NCI-H2081 treated with DMSO at 0.1 percent for 48 hours (cell line): ENCODE measurements at regions not wholly inside any gene's neighbourhood (a gene's known extent, or its start where the extent isn't known, plus 50 kb on each side); places are given as distances from the start of the nearest gene placed in this dataset.
"Not testable (repeated sequence)": the region's sequence is repeated elsewhere in the genome, so short reads cannot be mapped to it uniquely, and the experiment has no call there.

Experiments used
- DNase-seq: peaks from one replicate; lab custom pipeline; 2025; lab: John Stamatoyannopoulos, UW

- no peak for DNase-seq
Measured at GRCh38 chr2:192655916-192656315, 461.2 kb upstream of the TMEFF2 start.

GRCh38 chr2:192645811-192646598 lies 451.3 kb upstream of the TMEFF2 start:
- DNase-seq: no peak

DNA sequence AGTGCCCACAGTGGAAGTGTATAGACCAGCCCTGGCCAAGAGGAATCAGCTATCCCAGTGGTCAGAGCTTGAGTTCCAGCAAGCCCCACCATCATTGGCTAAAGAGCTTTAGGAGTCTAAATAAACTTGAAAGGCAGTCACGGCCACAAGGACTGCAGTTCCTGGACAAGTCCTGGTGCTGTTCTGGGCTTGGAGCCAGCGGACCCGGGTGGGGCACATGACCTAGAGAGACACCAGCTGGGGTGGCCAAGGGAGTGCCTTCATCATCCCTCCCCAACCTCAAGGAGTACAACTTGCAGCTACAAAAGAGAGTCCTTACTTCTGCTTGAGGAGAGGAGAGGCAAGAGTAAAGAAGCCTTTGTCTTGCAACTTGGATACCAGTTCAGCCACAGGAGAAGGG lies 439.8 kb upstream of the TMEFF2 start:
- DNase-seq: no peak

DNA sequence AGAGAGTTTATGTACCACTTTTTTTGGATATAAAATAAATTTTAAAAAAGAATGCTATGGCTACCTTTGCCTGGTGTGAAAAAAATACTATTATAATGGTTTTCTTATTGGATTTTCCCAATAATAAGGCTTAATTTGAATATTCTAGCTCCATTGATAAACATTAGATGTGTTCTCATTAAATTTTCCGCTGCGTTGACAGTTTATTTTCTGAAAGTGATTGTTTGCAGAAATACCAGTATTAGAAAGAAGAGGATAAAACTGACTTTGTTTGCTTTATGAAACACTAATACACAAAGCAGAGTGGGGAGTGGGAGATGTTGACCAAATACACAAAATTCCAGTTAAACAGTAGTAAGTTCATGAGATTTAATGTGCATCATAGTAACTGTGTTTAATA lies 433.3 kb upstream of the TMEFF2 start:
- DNase-seq: no peak

DNA sequence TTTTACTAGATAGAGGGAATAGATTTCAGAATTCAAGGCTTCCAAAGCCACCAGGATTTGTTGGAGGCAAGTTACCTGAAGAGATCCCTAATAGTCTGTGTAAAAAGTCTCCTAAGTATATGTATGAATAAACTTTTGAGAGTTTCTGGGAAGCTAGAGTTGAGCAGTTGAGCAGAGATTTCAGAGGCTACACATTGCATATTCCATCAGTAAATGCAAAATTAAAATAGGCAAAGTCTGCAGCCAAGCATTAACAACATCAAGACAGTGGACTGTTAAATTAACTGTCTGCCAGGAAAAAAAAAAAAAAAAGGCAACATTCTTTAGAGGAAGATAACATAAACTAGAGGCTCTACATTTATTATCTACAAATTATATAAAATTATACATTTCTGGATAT lies 420.4 kb upstream of the TMEFF2 start:
- DNase-seq: no peak

DNA sequence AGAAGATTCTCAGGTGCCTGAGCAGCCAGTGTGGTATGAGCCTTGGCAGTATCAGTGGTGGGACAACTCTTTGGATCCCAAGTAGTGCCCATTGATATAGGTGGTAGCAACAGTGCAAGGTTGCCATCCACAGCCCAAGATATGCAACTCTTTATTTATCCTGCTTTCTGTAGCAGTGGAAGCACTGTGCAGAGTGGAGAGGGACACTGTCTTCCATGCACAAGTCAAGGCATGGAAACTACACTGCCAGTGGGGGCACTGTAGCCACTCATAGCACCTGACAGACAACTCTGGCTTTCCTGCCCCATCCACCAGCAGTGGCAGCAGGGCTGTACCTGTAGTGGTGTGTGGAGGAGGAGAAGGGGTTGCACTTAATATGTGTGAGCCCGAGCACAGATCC lies 409.6 kb upstream of the TMEFF2 start:
- DNase-seq: no peak

DNA sequence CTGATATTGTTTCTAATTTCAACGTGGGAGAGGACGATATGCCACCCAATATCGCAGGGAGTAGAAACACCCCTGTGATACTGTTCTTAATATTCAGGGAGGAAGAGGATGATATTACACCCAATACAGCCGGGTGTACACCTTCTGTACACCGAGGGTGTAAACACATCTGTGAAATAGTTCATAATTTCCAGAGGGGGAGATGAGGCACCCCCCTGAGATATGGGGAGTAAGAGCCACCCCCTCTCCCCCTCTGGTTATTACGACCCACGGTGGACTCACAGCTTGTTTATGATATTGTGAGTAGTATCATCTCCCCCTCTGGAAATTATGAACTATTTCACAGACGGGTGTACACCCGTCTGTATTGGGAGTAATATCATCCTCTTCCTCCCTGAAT lies 403.9 kb upstream of the TMEFF2 start:
- DNase-seq: not testable (repeated sequence)

DNA sequence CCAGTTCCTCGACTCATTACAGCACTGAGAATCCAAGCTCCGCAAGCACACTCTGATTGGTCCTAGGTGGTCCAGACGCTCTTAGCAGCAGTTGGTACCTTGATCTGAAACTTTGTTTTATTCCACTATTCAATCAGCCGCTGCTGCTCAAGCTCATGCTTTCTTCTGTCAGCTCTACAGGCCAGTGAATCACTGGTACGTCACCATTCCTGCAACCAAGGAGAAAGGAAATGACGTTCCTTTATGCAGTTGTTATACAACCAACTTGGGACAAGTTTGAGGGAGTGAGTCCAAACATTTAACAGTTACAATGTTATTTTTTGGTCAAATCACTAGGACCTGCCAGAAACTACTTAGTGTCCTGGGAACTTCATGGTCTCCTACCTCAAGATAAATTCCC lies 398.8 kb upstream of the TMEFF2 start:
- no peak for DNase-seq

DNA sequence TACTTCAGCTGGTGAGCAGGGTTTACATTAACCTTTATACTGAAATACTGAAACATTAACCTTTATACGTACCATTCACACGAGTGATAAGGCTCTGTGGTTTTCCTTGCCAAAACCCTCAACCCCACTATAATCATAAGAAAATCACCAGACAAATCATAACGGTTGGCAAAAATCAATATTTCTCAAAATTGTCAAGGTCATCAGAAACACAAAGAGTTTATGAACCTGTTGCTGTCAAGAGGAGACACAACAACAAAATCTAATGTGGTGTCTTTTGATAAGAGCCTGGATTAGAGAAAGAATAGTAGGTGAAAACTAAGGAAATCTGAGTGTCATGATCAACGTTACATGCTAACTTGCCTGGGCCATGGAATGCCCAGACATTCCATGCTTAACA lies 396.9 kb upstream of the TMEFF2 start:
- DNase-seq: no peak

DNA sequence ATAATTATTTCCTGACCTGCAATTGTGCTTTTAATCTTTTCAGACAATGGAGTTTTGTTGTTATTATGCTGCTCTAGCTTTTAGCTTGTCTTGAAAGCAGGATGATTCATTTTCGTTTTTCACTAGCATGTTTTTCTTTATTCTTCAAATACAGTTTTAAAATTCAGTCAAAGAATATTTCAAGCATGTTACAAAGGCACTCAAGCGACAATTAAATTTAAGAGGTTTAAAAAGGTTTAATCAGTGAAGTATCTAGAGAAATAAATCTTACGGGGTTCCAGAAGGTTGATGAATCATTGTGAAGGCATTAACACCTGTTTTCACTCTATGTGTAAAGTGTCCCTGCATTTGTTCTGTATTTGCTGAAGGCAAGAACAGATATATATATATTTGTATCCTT lies 390.7 kb upstream of the TMEFF2 start:
- no peak for DNase-seq

DNA sequence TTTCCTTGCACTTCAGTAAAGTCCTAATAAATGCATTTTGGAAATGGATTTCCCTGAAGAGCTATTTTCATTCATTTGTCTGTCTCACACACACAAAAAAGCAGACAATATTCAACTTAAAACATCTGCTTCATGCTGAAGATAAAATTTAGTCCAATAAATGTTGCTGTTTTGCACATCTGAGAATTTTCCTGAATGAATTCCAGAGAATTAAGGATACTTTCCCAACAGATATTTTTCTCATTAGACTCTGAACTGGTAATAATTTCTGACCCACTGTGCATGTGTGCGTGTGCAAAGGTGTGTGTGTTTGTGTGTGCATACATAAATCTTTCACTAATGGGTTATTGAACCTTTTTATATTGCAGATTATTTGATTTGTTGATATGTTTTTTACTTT lies 390.2 kb upstream of the TMEFF2 start:
- no peak for DNase-seq

- no peak for DNase-seq
Measured at GRCh38 chr2:192579965-192580700, 385.4 kb upstream of the TMEFF2 start.

- no peak for DNase-seq
Measured at GRCh38 chr2:192578780-192579179, 384.0 kb upstream of the TMEFF2 start.

DNA sequence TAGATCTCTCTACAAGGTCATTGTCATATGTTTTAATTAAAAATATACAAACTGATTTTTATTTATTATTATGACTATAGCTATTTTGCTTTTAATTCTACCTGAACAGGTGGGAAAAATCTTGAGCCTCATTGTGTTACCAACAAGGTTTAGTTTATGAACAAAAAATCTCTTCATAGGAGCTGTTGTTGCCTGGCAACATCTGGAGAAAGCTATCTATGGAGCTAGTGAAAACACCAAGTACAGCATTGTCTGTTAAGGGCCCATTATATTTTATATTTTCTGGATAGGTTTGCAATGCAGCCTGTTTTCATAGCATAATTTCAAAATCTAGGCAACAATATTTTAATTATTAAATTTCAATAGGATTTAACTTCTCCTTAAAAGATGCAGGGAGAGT lies 383.0 kb upstream of the TMEFF2 start:
- no peak for DNase-seq

DNA sequence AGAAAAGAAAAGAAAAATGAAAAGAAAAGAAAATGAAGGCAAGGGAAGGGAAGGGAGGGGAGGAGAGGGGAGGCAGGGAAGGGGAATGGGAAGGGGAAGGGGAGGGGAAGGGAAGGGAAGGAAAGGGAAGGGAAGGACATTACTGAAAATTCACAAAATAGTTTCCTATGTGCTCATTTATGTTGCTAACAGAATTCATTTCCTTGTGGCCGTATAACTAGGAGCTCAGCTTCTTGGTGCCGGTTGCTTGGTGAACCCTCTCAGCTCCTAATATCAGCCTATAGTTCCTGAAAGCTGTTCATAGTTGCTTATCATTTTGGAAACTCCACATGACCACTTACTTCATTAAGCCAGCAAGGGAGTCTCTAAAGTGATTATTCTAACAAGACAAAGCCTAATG lies 379.8 kb upstream of the TMEFF2 start:
- no peak for DNase-seq

- DNase-seq: no peak
Measured at GRCh38 chr2:192571636-192572035, 376.9 kb upstream of the TMEFF2 start.

GRCh38 chr2:192570788-192571187 lies 376.1 kb upstream of the TMEFF2 start:
- no peak for DNase-seq

- DNase-seq: no peak
Measured at GRCh38 chr2:192566863-192567262, 372.1 kb upstream of the TMEFF2 start.

- no peak for DNase-seq
Measured at GRCh38 chr2:192560326-192560725, 365.6 kb upstream of the TMEFF2 start.

DNA sequence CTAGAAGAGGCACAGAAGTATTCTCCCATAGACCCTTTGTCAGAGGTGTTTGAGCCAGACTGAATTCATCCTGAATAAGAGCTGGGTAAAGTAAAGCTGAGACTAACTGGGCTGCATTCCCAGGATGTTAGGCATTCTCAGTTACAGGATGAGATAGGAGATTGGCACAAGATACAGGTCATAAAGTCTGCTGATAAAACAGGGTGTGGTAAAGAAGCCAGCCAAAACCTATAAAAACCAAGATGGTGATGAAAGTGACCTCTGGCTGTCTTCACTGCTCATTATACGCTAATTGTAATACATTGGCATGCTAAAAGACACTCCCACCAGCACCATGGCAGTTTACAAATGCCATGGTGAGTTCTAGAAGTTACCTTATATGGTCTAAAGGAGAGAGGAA lies 364.9 kb upstream of the TMEFF2 start:
- no peak for DNase-seq

DNA sequence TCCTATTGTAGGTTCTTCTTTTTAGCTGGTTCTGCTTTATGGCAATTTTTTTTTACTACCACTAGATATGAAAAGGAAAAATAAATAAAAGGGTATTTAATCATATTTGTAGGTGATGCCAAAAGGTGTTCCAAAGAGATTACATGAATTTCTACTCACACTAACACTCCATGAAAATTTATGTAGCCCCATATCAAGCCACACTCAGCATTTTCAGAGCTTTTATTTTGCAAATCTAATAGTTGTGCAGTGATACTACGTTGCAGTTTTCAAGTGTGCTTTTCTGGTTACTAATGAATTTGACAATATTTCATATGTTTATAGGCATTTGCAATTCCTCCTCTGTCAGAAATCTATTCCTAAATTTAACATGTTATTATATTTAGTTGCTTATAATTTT lies 363.9 kb upstream of the TMEFF2 start:
- no peak for DNase-seq

DNA sequence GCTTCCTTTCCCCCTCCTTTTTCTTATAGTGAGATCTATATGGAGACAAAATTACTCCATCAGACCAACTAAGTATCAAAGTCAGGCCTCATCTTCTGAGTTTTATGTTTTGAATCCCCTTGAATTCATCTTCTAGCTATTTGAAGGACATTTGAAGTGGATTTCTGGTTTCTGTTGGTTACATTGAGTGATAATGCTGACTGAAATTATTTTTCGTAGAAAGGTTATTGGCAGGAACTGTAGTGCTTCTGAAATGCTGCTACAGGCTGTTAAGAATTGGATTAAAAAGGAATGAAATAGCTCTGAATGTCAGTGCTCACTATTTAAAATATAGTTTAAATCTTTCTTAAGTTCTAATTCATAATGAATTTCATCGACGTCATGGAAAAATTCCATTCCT lies 361.0 kb upstream of the TMEFF2 start:
- DNase-seq: no peak

GRCh38 chr2:192551760-192552159 lies 357.0 kb upstream of the TMEFF2 start:
- DNase-seq: no peak

- no peak for DNase-seq
Measured at GRCh38 chr2:192546565-192546964, 351.8 kb upstream of the TMEFF2 start.
